Mesendoderm (in vitro differentiated cells): ENCODE measurements at regions not wholly inside any gene's neighbourhood (a gene's known extent, or its start where the extent isn't known, plus 50 kb on each side); places are given as distances from the start of the nearest gene placed in this dataset.

Experiments used
- DNase-seq: peaks from one replicate; pipeline ENCODE4 v3.0.0; 2013
- H2AK5ac ChIP-seq: 2 replicates; pipeline ENCODE4 v1.6.1; 2013; ENCODE audit warnings: low read length, inconsistent platforms
- H2BK120ac ChIP-seq: 2 replicates; pipeline ENCODE4 v1.6.1; 2013; ENCODE audit warnings: low read depth, mild to moderate bottlenecking, low read length, moderate library complexity, mixed read lengths
- H2BK15ac ChIP-seq: replicated peaks from 2 replicates; pipeline ENCODE4 v1.6.1; 2013; ENCODE audit warnings: low read depth, mild to moderate bottlenecking, moderate library complexity
- H2BK5ac ChIP-seq: 2 replicates; pipeline ENCODE4 v1.6.1; 2013; ENCODE audit warnings: low read length, inconsistent platforms
- H3K18ac ChIP-seq: 2 replicates; pipeline ENCODE4 v1.6.1; 2013; ENCODE audit warnings: mild to moderate bottlenecking, low read length, mixed read lengths
- H3K23ac ChIP-seq: one replicate; pipeline ENCODE4 v1.6.1; 2013; ENCODE audit warnings: low read length
- H3K27ac ChIP-seq: 2 replicates; pipeline ENCODE4 v1.5.1; 2013; ENCODE audit warnings: low read depth, mild to moderate bottlenecking, inconsistent platforms, low read length, moderate library complexity
- H3K27me3 ChIP-seq: 2 replicates; pipeline ENCODE4 v1.6.1; 2013; ENCODE audit warnings: low read length, control low read depth, mild to moderate bottlenecking, inconsistent platforms; ENCODE audit not compliant: insufficient read depth, poor library complexity
- H3K36me3 ChIP-seq: 2 replicates; pipeline ENCODE4 v1.6.1; 2013; ENCODE audit warnings: low read length, inconsistent platforms; ENCODE audit not compliant: control insufficient read depth, insufficient read depth
- H3K4ac ChIP-seq: one replicate; pipeline ENCODE4 v1.6.1; 2013; ENCODE audit warnings: low read depth, mild to moderate bottlenecking, low read length, moderate library complexity
- H3K4me1 ChIP-seq: 2 replicates; pipeline ENCODE4 v1.6.1; 2013; ENCODE audit warnings: low read depth, low read length, inconsistent platforms; ENCODE audit not compliant: control insufficient read depth
- H3K4me2 ChIP-seq: 2 replicates; pipeline ENCODE4 v1.6.1; 2013; ENCODE audit warnings: low read length
- H3K4me3 ChIP-seq: 2 replicates; pipeline ENCODE4 v1.5.1; 2013; ENCODE audit warnings: mild to moderate bottlenecking, low read length
- H3K56ac ChIP-seq: one replicate; pipeline ENCODE4 v1.6.1; 2013; ENCODE audit warnings: low read length
- H3K79me1 ChIP-seq: 2 replicates; pipeline ENCODE4 v1.6.1; 2013; ENCODE audit warnings: low read length, inconsistent platforms
- H3K79me2 ChIP-seq: 2 replicates; pipeline ENCODE4 v1.6.1; 2013; ENCODE audit warnings: mild to moderate bottlenecking, low read length; ENCODE audit not compliant: control insufficient read depth, insufficient read depth
- H3K9ac ChIP-seq: 2 replicates; pipeline ENCODE4 v1.6.1; 2013; ENCODE audit warnings: low read length, inconsistent platforms
- H4K5ac ChIP-seq: one replicate; pipeline ENCODE4 v1.6.1; 2013; ENCODE audit warnings: low read length
- H4K8ac ChIP-seq: one replicate; pipeline ENCODE4 v1.6.1; 2013; ENCODE audit warnings: low read depth, mild to moderate bottlenecking, control low read depth, low read length, moderate library complexity
- WGBS: extraction: QIAGEN DNeasy Blood & Tissue Kit; methylation state at CpG from one replicate; pipeline ENCODE4 v1.1.7; 2013; ENCODE audit warnings: low lambda C conversion rate, missing lambda C conversion rate; ENCODE audit not compliant: insufficient coverage; ENCODE audit errors: extremely low coverage; 5-methylcytosine and 5-hydroxymethylcytosine counted together

DNA sequence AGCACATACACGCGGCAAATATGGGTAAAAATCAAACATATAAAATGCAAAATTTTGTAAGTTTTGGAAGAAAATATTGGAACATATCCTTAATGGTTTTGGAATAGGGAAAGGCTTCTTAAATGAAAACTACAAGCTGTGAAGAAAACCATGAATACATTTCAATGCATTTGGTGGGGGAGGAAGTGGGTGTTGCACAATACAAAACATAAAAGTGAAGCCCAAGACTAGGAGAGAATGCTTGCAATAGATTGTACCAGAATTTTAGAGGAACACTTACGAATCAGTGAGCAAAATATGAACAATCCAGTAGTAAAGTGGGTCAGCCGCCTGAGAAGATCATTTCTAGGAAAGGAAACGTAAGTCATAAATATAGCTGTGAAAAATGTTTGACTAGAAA, 322.6 kb upstream of the MKI67 start:
- Histone ChIP-seq H2BK120ac (no peak overlapping the region), H4K8ac (no peak overlapping the region), H3K18ac (no peak overlapping the region), H3K27me3 (no peaks in the 10 kb centered on the region), H3K79me2 (no peaks in the 10 kb centered on the region), H3K23ac (no peak overlapping the region), H4K5ac (no peak overlapping the region), H3K36me3 (no peaks in the 10 kb centered on the region), H3K56ac (no peak overlapping the region), H3K4me1 (no peaks in the 10 kb centered on the region), H3K79me1 (no peaks in the 10 kb centered on the region), H3K4me3 (no peak overlapping the region), H3K9ac (no peak overlapping the region), H2BK15ac (no peak overlapping the region), H2BK5ac (no peak overlapping the region), H3K27ac (no peak overlapping the region), H3K4ac (no peak overlapping the region), H2AK5ac (no peak overlapping the region), H3K4me2 (no peak overlapping the region)
- no peak for DNase-seq
- WGBS: no CpG with 5 or more reads among the region's 5 CpGs

DNA sequence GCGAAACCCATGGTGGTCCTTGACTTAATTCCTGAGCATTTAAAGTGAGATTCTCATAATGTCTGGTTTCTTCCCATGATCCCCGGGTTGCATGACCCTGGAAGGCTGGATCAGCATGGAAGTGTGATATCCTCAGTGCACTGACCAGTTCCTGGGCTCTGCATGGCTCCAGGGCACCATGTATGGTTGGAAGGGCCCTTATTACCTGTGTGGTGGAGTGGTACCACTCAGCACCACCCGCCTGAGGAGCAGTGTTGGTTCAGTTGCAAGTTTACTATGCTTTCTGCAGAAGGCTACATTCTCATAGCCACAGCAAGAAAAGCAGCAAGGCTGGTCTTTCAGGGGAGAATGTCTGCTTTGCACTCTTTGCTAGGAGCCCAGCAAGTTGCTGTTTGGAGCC, 325.7 kb upstream of the MKI67 start:
- Histone ChIP-seq H3K79me1 (no peaks in the 10 kb centered on the region), H3K56ac (no peak overlapping the region), H3K4ac (no peak overlapping the region), H3K4me3 (no peak overlapping the region), H2BK15ac (no peak overlapping the region), H3K4me1 (no peaks in the 10 kb centered on the region), H3K27ac (no peak overlapping the region), H3K18ac (no peak overlapping the region), H3K9ac (no peak overlapping the region), H3K23ac (no peak overlapping the region), H3K27me3 (no peaks in the 10 kb centered on the region), H2AK5ac (no peak overlapping the region), H2BK120ac (no peak overlapping the region), H3K4me2 (no peak overlapping the region), H4K5ac (no peak overlapping the region), H4K8ac (no peak overlapping the region), H3K79me2 (no peaks in the 10 kb centered on the region), H2BK5ac (no peak overlapping the region), H3K36me3 (no peaks in the 10 kb centered on the region)
- no CpG with 5 or more reads among the region's 3 CpGs for WGBS
- DNase-seq: no peak

GRCh38 chr10:128456271-128456670, 330.0 kb upstream of the MKI67 start:
- DNase-seq: no peak
- Histone ChIP-seq H3K18ac (no peak overlapping the region), H3K56ac (no peak overlapping the region), H4K8ac (no peak overlapping the region), H3K79me2 (no peaks in the 10 kb centered on the region), H2BK15ac (no peak overlapping the region), H2BK120ac (no peak overlapping the region), H3K9ac (no peak overlapping the region), H3K4me2 (no peak overlapping the region), H2BK5ac (no peak overlapping the region), H3K4me3 (no peak overlapping the region), H3K4me1 (no peaks in the 10 kb centered on the region), H3K23ac (no peak overlapping the region), H3K36me3 (no peaks in the 10 kb centered on the region), H3K27me3 (no peaks in the 10 kb centered on the region), H4K5ac (no peak overlapping the region), H3K4ac (no peak overlapping the region), H3K79me1 (no peaks in the 10 kb centered on the region), H2AK5ac (no peak overlapping the region), H3K27ac (no peak overlapping the region)
- WGBS: no CpG with 5 or more reads among the region's 7 CpGs

- Histone ChIP-seq H2BK120ac (no peak overlapping the region), H3K9ac (no peak overlapping the region), H4K5ac (no peak overlapping the region), H3K79me2 (no peaks in the 10 kb centered on the region), H2BK5ac (no peak overlapping the region), H3K4me3 (no peak overlapping the region), H3K4me2 (no peak overlapping the region), H3K79me1 (no peaks in the 10 kb centered on the region), H4K8ac (no peak overlapping the region), H2BK15ac (no peak overlapping the region), H3K23ac (peak overlapping the region; percentile 39), H3K27me3 (no peaks in the 10 kb centered on the region), H3K18ac (no peak overlapping the region), H3K27ac (no peak overlapping the region), H3K36me3 (no peaks in the 10 kb centered on the region), H2AK5ac (no peak overlapping the region), H3K4ac (no peak overlapping the region), H3K56ac (no peak overlapping the region), H3K4me1 (no peaks in the 10 kb centered on the region)
- no CpG with 5 or more reads among the region's 10 CpGs for WGBS
- no peak for DNase-seq
Observed at GRCh38 chr10:128457136-128457535, 330.9 kb upstream of the MKI67 start.

GRCh38 chr10:128461991-128462390, 335.8 kb upstream of the MKI67 start:
- no peak overlapping the region for H4K8ac ChIP-seq
- H2BK120ac ChIP-seq: no peak overlapping the region
- no peak overlapping the region for H3K56ac ChIP-seq
- H3K23ac ChIP-seq: no peak overlapping the region
- H2BK15ac ChIP-seq: no peak overlapping the region
- H3K9ac ChIP-seq: no peak overlapping the region
- no peak overlapping the region for H4K5ac ChIP-seq
- H3K79me1 ChIP-seq: no peaks in the 10 kb centered on the region
- no CpG with 5 or more reads among the region's 6 CpGs for WGBS
- no peak overlapping the region for H3K4me3 ChIP-seq
- H3K27ac ChIP-seq: no peak overlapping the region
- no peak overlapping the region for H3K4ac ChIP-seq
- no peaks in the 10 kb centered on the region for H3K4me1 ChIP-seq
- H3K36me3 ChIP-seq: no peaks in the 10 kb centered on the region
- H3K4me2 ChIP-seq: no peak overlapping the region
- H3K18ac ChIP-seq: no peak overlapping the region
- H2AK5ac ChIP-seq: no peak overlapping the region
- H3K79me2 ChIP-seq: no peaks in the 10 kb centered on the region
- no peak overlapping the region for H2BK5ac ChIP-seq
- no peaks in the 10 kb centered on the region for H3K27me3 ChIP-seq
- peak; percentile 14 for DNase-seq

- Histone ChIP-seq H3K79me2 (no peaks in the 10 kb centered on the region), H3K27me3 (no peaks in the 10 kb centered on the region), H3K4me1 (no peaks in the 10 kb centered on the region), H2BK15ac (no peak overlapping the region), H3K36me3 (no peaks in the 10 kb centered on the region), H3K4me3 (no peak overlapping the region), H3K4me2 (no peak overlapping the region), H3K27ac (no peak overlapping the region), H2BK5ac (no peak overlapping the region), H4K5ac (no peak overlapping the region), H3K18ac (no peak overlapping the region), H2AK5ac (no peak overlapping the region), H3K79me1 (no peaks in the 10 kb centered on the region), H4K8ac (no peak overlapping the region), H2BK120ac (no peak overlapping the region), H3K23ac (no peak overlapping the region), H3K9ac (no peak overlapping the region), H3K56ac (no peak overlapping the region), H3K4ac (no peak overlapping the region)
- no CpG with 5 or more reads among the region's 7 CpGs for WGBS
- no peak for DNase-seq
Observed at GRCh38 chr10:128462844-128463243, 336.6 kb upstream of the MKI67 start.
